ENCODE measurements at regions not wholly inside any gene's neighbourhood (a gene's known extent, or its start where the extent isn't known, plus 50 kb on each side); places are given as distances from the start of the nearest gene placed in this dataset.

- peak overlapping the region; percentile 70 for H2AFZ ChIP-seq
- TF ChIP-seq CTCF (conservative IDR thresholded peaks at IDR 0.05): no peak
- no peak for TF ChIP-seq EZH2 (IDR thresholded peaks at IDR 0.05; ENCODE audit: low read depth)
These were observed 63.7 kb upstream of the STEAP1B start for GRCh38 chr7:22563621-22564241.

GRCh38 chr7:22563032-22563501 lies 63.1 kb upstream of the STEAP1B start:
- BruUV-seq (replicated peaks): no TSS peak
- Histone ChIP-seq H3K4me3 (peak overlapping the region; percentile 54), H3K36me3 (ENCODE audit: low read depth) (no peaks in the 10 kb centered on the region), H3K4me1 (replicated peaks; ENCODE audit: insufficient read depth) (peaks cover 73% of the 10 kb centered on the region), H3F3A (ENCODE audit: insufficient read depth, low read depth) (peaks cover 61% of the 10 kb centered on the region), H3K27me3 (ENCODE audit: insufficient read depth, low read depth) (no peaks in the 10 kb centered on the region), H3K4me2 (peak overlapping the region; percentile 84), H3K9me2 (ENCODE audit: insufficient read depth) (no peaks in the 10 kb centered on the region), H3K79me2 (ENCODE audit: low read depth) (no peaks in the 10 kb centered on the region), H4K20me1 (ENCODE audit: insufficient read depth) (no peaks in the 10 kb centered on the region), H3K9me3 (ENCODE audit: insufficient read depth, low read depth) (no peaks in the 10 kb centered on the region), H3K27ac (peak overlapping the region; percentile 84), H2AFZ (peak overlapping the region; percentile 70; the same call in 1 of the 2 replicates)
- no peak for TF ChIP-seq CTCF (conservative IDR thresholded peaks at IDR 0.05)
- TF ChIP-seq EZH2 (IDR thresholded peaks at IDR 0.05; ENCODE audit: low read depth): no peak
- DNase-seq: peak in 1 of 2 experiments; percentile 67
- intact Hi-C loops (cut with micrococcal nuclease; ENCODE audit: unreplicated experiment): loop anchor here (5.0 kb wide), 2 partner anchors 449 to 619 kb away; partner anchors contain the start of genes HYCC1 and NUP42
- ChIA-PET CTCF (interaction anchor here (1.0 to 5.2 kb wide), 4 partner anchors 10 to 164 kb away, joined by 3 to 113 read pairs (median 12); partner anchors contain the start of gene IL6), POLR2A (ENCODE audit: unreplicated experiment) (interaction anchor here (0.6 to 0.9 kb wide), 3 partner anchors 18 to 160 kb away, joined by 5 to 12 read pairs (median 6); no protein-coding TSS in a partner anchor)

More at GRCh38 chr7:22563621-22564241, 63.7 kb upstream of the STEAP1B start:
- H4K20me1 ChIP-seq (ENCODE audit: insufficient read depth): no peaks in the 10 kb centered on the region
- no peaks in the 10 kb centered on the region for H3K36me3 ChIP-seq (ENCODE audit: low read depth)
- peaks cover 73% of the 10 kb centered on the region for H3K4me1 ChIP-seq (replicated peaks; ENCODE audit: insufficient read depth)
- H3F3A ChIP-seq (ENCODE audit: insufficient read depth, low read depth): peaks cover 61% of the 10 kb centered on the region
- H3K9me2 ChIP-seq (ENCODE audit: insufficient read depth): no peaks in the 10 kb centered on the region
- peak overlapping the region; percentile 84 for H3K4me2 ChIP-seq
- no peaks in the 10 kb centered on the region for H3K9me3 ChIP-seq (ENCODE audit: insufficient read depth, low read depth)
- intact Hi-C loops (cut with micrococcal nuclease; ENCODE audit: unreplicated experiment): loop anchor here (1.0 to 5.0 kb wide), 3 partner anchors 9 to 619 kb away; partner anchors contain the start of genes HYCC1 and NUP42
- H3K27me3 ChIP-seq (ENCODE audit: insufficient read depth, low read depth): no peaks in the 10 kb centered on the region
- BruUV-seq (replicated peaks): TSS peak; percentile 69
- ChIA-PET POLR2A (ENCODE audit: unreplicated experiment) (interaction anchor here (0.5 to 0.9 kb wide), 5 partner anchors 18 to 535 kb away, joined by 3 to 12 read pairs (median 4); no protein-coding TSS in a partner anchor), CTCF (interaction anchor here (0.5 to 5.2 kb wide), 4 partner anchors 9 to 163 kb away, joined by 3 to 113 read pairs (median 6); partner anchors contain the start of gene IL6)
- H3K79me2 ChIP-seq (ENCODE audit: low read depth): no peaks in the 10 kb centered on the region
- DNase-seq: peak; percentile 69 to 86
- H3K4me3 ChIP-seq: peak overlapping the region; percentile 54
- peak overlapping the region; percentile 84 for H3K27ac ChIP-seq

GRCh38 chr7:22561895-22562593 lies 62.1 kb upstream of the STEAP1B start:
- intact Hi-C loops (cut with micrococcal nuclease; ENCODE audit: unreplicated experiment): loop anchor here (1.0 to 5.0 kb wide), 7 partner anchors 21 to 620 kb away; partner anchors contain the start of genes HYCC1 and NUP42
- peak overlapping the region; percentile 84 for H3K4me2 ChIP-seq
- H3K4me1 ChIP-seq (replicated peaks; ENCODE audit: insufficient read depth): peaks cover 71% of the 10 kb centered on the region
- no peaks in the 10 kb centered on the region for H4K20me1 ChIP-seq (ENCODE audit: insufficient read depth)
- no peaks in the 10 kb centered on the region for H3K36me3 ChIP-seq (ENCODE audit: low read depth)
- BruUV-seq (replicated peaks): no TSS peak
- peak overlapping the region; percentile 54; the same call in 1 of the 2 replicates for H3K4me3 ChIP-seq
- POLR2A ChIA-PET (ENCODE audit: unreplicated experiment): interaction anchor here (0.5 to 2.2 kb wide), 8 partner anchors 15 to 248 kb away, joined by 3 to 24 read pairs (median 8); partner anchors contain the start of gene IL6
- no peak for TF ChIP-seq EZH2 (IDR thresholded peaks at IDR 0.05; ENCODE audit: low read depth)
- TF ChIP-seq CTCF (conservative IDR thresholded peaks at IDR 0.05): no peak
- no peaks in the 10 kb centered on the region for H3K9me2 ChIP-seq (ENCODE audit: insufficient read depth)
- H3K9me3 ChIP-seq (ENCODE audit: insufficient read depth, low read depth): no peaks in the 10 kb centered on the region
- DNase-seq: peak; percentile 49 to 77
- CTCF ChIA-PET: interaction anchor here (0.6 to 5.2 kb wide), 13 partner anchors 9 to 1147 kb away, joined by 3 to 113 read pairs (median 12); partner anchors contain the start of gene IL6
- H3K27ac ChIP-seq: peak overlapping the region; percentile 84
- no peak overlapping the region for H2AFZ ChIP-seq
- peaks cover 61% of the 10 kb centered on the region for H3F3A ChIP-seq (ENCODE audit: insufficient read depth, low read depth)
- H3K79me2 ChIP-seq (ENCODE audit: low read depth): no peaks in the 10 kb centered on the region
- no peaks in the 10 kb centered on the region for H3K27me3 ChIP-seq (ENCODE audit: insufficient read depth, low read depth)
